HepG2 (cell line): ENCODE measurements at regions not wholly inside any gene's neighbourhood (a gene's known extent, or its start where the extent isn't known, plus 50 kb on each side); places are given as distances from the start of the nearest gene placed in this dataset.

Source experiments
- ATAC-seq: fragments of 200-7000 bp; cut with Tn5 transposase; 3 replicates; pipeline ENCODE4 v1.9.1; 2020; ENCODE audit warnings: mild to moderate bottlenecking, moderate library complexity
- BruUV-seq: library from RNA; stranded (reverse); fragments of 400-500 nt; replicated peaks from 2 replicates; lab custom pipeline; 2021; lab: Mats Ljungman, UMichigan
- CTCF ChIA-PET: fragments of 300-600 bp; formaldehyde crosslinking; extraction: SDS; loops from one replicate; lab custom pipeline; 2021; ENCODE audit warnings: low total read pairs, inconsistent platforms, low intra/inter-chr PET ratio; lab: Yijun Ruan, JAX
- POLR2A ChIA-PET: fragments of 350-600 bp; sonication (Branson Sonifier 250); formaldehyde crosslinking; loops from one replicate; lab custom pipeline; 2020; ENCODE audit warnings: antibody characterized with exemption, inconsistent platforms; lab: Yijun Ruan, JAX
- DNase-seq: peaks from one replicate; pipeline ENCODE4 v3.0.0-alpha.2; 2015; ENCODE audit warnings: low spot score
- FAIRE-seq: peaks from 3 replicates; lab custom pipeline; 2011; peaks lifted over from hg19 to GRCh38; lab: Jason Lieb, UNC
- H2AFZ ChIP-seq: one replicate; pipeline ENCODE4 v1.6.1; 2011; ENCODE audit warnings: low read length, inconsistent platforms
- H3K27ac ChIP-seq: fragments of 300-600 bp; 3 replicates; pipeline ENCODE4 v1.8.0; 2011; ENCODE audit warnings: mixed run types, mild to moderate bottlenecking, mixed read lengths, low read length, inconsistent platforms; ENCODE audit not compliant: insufficient read depth; ENCODE audit errors: extremely low read length
- H3K27me3 ChIP-seq, 2 experiments: fragments of 200-600 bp in 1 of 2; 2 replicates in 1 of 2; 3 replicates in 1 of 2; pipeline versions ENCODE4 v1.6.0 to v1.8.0; 2011; ENCODE audit warnings: low read length in 2 of 2, mild to moderate bottlenecking in 2 of 2, moderate library complexity in 2 of 2, inconsistent platforms in 1 of 2; ENCODE audit not compliant: insufficient read depth in 2 of 2, control insufficient read depth in 1 of 2
- H3K36me3 ChIP-seq, 2 experiments: fragments of 200-600 bp in 1 of 2; replicated peaks in 1 of 2; 2 replicates in 1 of 2; 3 replicates in 1 of 2; pipeline versions ENCODE4 v1.5.1 to v1.8.0; 2011; ENCODE audit warnings: low read length in 2 of 2, inconsistent platforms in 1 of 2; ENCODE audit not compliant: insufficient read depth in 2 of 2, control insufficient read depth in 1 of 2
- H3K4me1 ChIP-seq: 2 replicates; pipeline ENCODE4 v1.5.1; 2012; ENCODE audit warnings: low read length, inconsistent platforms; ENCODE audit not compliant: insufficient read depth
- H3K4me2 ChIP-seq: 2 replicates; pipeline ENCODE4 v1.6.0; 2011; ENCODE audit warnings: low read depth, low read length, inconsistent platforms
- H3K4me3 ChIP-seq, 3 experiments: fragments of 200-600 bp in 1 of 3; sonication (generic), shearing (Covaris generic) in 1 of 3; replicated peaks in 1 of 3; 2 replicates each; pipeline ENCODE4 v1.5.1; 2011 to 2016; ENCODE audit warnings: low read length in 3 of 3, inconsistent platforms in 2 of 3, low read depth in 2 of 3, mild to moderate bottlenecking in 2 of 3, control low read depth in 1 of 3, mixed read lengths in 1 of 3; ENCODE audit not compliant: insufficient read depth in 1 of 3
- H3K79me2 ChIP-seq: one replicate; pipeline ENCODE4 v1.6.1; 2011; ENCODE audit warnings: low read length, inconsistent platforms; ENCODE audit not compliant: insufficient read depth
- H3K9ac ChIP-seq: 2 replicates; pipeline ENCODE4 v1.6.0; 2011; ENCODE audit warnings: mild to moderate bottlenecking, low read depth, low read length, inconsistent platforms; ENCODE audit not compliant: insufficient read depth
- H3K9me3 ChIP-seq: 2 replicates; pipeline ENCODE4 v1.5.1; 2012; ENCODE audit warnings: mild to moderate bottlenecking, low read length
- H4K20me1 ChIP-seq: 2 replicates; pipeline ENCODE4 v1.6.0; 2011; ENCODE audit warnings: inconsistent platforms, mild to moderate bottlenecking, low read length, moderate library complexity; ENCODE audit not compliant: insufficient read depth
- FOSL1 ChIP-seq: sonication (generic); formaldehyde crosslinking; IDR thresholded peaks from 2 replicates; pipeline ENCODE4 v1.9.0; 2021; ENCODE audit warnings: missing genetic modification reagents, borderline replicate concordance
- GPN1 ChIP-seq: sonication (generic); formaldehyde crosslinking; IDR thresholded peaks from 2 replicates; pipeline ENCODE4 v1.5.1; 2020; ENCODE audit warnings: missing genetic modification reagents, borderline replicate concordance
- NFE2L1 ChIP-seq: sonication (generic); formaldehyde crosslinking; IDR thresholded peaks from 2 replicates; pipeline ENCODE4 v1.4.0; 2020; ENCODE audit warnings: missing genetic modification reagents, mild to moderate bottlenecking, borderline replicate concordance
- RXRA ChIP-seq: sonication (generic); formaldehyde crosslinking; IDR thresholded peaks from 2 replicates; pipeline ENCODE4 v1.5.1; 2020; ENCODE audit warnings: missing genetic modification reagents
- TMF1 ChIP-seq: sonication (generic); formaldehyde crosslinking; IDR thresholded peaks from 2 replicates; pipeline ENCODE4 v1.8.1; 2022; ENCODE audit warnings: low read depth, missing genetic modification reagents
- TP53 ChIP-seq: sonication (generic); formaldehyde crosslinking; conservative IDR thresholded peaks from 2 replicates; pipeline ENCODE4 v1.4.0; 2020; ENCODE audit warnings: missing genetic modification reagents
- ZNF124 ChIP-seq: sonication (generic); formaldehyde crosslinking; IDR thresholded peaks from 2 replicates; pipeline ENCODE4 v1.4.0; 2020; ENCODE audit warnings: missing genetic modification reagents
- ZNF296 ChIP-seq: sonication (generic); formaldehyde crosslinking; conservative IDR thresholded peaks from 2 replicates; pipeline ENCODE4 v1.5.0; 2020; ENCODE audit warnings: mild to moderate bottlenecking, missing genetic modification reagents
- ZNF326 ChIP-seq: sonication (generic); formaldehyde crosslinking; IDR thresholded peaks from 2 replicates; pipeline ENCODE4 v1.4.0; 2020; ENCODE audit warnings: missing genetic modification reagents, borderline replicate concordance
- ZNF530 ChIP-seq: sonication (generic); formaldehyde crosslinking; IDR thresholded peaks from 2 replicates; pipeline ENCODE4 v1.5.0; 2020; ENCODE audit warnings: low read depth, mild to moderate bottlenecking, missing genetic modification reagents
- ZNF616 ChIP-seq: sonication (generic); formaldehyde crosslinking; IDR thresholded peaks from 2 replicates; pipeline ENCODE4 v1.5.0; 2020; ENCODE audit warnings: low read depth, mild to moderate bottlenecking, missing genetic modification reagents
- ZNF652 ChIP-seq: IDR thresholded peaks from 2 replicates; pipeline ENCODE4 v1.6.1; 2016; ENCODE audit warnings: low read depth, borderline replicate concordance
- ZNF724P ChIP-seq: sonication (generic); formaldehyde crosslinking; IDR thresholded peaks from 2 replicates; pipeline ENCODE4 v1.8.0; 2022; ENCODE audit warnings: missing genetic modification reagents, borderline replicate concordance
- ZNF775 ChIP-seq: sonication (generic); formaldehyde crosslinking; IDR thresholded peaks from 2 replicates; pipeline ENCODE4 v1.4.0; 2020; ENCODE audit warnings: missing genetic modification reagents, mild to moderate bottlenecking, moderate library complexity, borderline replicate concordance
- ZNF782 ChIP-seq: sonication (generic); formaldehyde crosslinking; IDR thresholded peaks from 2 replicates; pipeline ENCODE4 v1.4.0; 2020; ENCODE audit warnings: missing genetic modification reagents, mild to moderate bottlenecking, borderline replicate concordance
- ZNF839 ChIP-seq: sonication (generic); formaldehyde crosslinking; IDR thresholded peaks from 2 replicates; pipeline ENCODE4 v1.4.0; 2020; ENCODE audit warnings: missing genetic modification reagents, mild to moderate bottlenecking, borderline replicate concordance
- WGBS: methylation state at CpG from one replicate; pipeline ENCODE4 v1.1.6; 2017; ENCODE audit warnings: low lambda C conversion rate; 5-methylcytosine and 5-hydroxymethylcytosine counted together
- in situ Hi-C: cut with HindIII; loops from 2 replicates; pipeline ENCODE4 v1.10.0; 2017; ENCODE audit warnings: low pct_unique_long_range_greater_than_20kb; ENCODE audit not compliant: extremely low pct_ligation_motif_present
- intact Hi-C: fragments of 100-400 bp; cut with micrococcal nuclease; formaldehyde crosslinking; loops from one replicate; pipeline ENCODE4 v1.10.0; 2022; ENCODE audit not compliant: unreplicated experiment
- TF ChIP-seq, protein P1 (sequence below): sonication (generic); formaldehyde crosslinking; IDR thresholded peaks from 2 replicates; pipeline ENCODE4 v1.8.1; 2023; ENCODE audit warnings: missing genetic modification reagents, mild to moderate bottlenecking, borderline replicate concordance
- TF ChIP-seq, protein P2 (sequence below): sonication (generic); formaldehyde crosslinking; IDR thresholded peaks from 2 replicates; pipeline ENCODE4 v1.4.0; 2020; ENCODE audit warnings: missing genetic modification reagents
- TF ChIP-seq, protein P3 (sequence below): sonication (generic); formaldehyde crosslinking; IDR thresholded peaks from 2 replicates; pipeline ENCODE4 v1.5.1; 2020; ENCODE audit warnings: missing genetic modification reagents, mild to moderate bottlenecking, borderline replicate concordance

DNA sequence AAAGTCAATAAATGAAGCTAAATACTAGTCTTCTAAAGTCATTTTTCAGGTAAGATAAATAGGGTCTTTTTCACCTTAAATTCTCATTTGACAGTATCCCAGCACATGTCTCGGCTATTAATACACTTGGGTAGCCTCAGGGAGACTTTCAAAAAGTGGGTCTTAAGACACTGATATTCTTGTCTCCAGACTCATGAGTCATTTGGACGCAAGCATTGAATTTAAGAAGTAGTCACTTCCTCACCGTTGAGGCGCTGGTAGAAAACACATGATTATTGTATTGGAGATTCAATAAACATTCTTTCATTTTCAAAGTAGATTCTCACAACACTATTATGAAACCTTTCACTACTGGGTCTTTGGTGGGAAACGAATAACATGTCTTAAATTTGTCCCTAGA lies 108.9 kb upstream of the SP8 start (continued):
- TF ChIP-seq, protein P1, sequence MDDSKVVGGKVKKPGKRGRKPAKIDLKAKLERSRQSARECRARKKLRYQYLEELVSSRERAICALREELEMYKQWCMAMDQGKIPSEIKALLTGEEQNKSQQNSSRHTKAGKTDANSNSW: no peak
- TF ChIP-seq RXRA (CRISPR knock-in tag): no peak

DNA sequence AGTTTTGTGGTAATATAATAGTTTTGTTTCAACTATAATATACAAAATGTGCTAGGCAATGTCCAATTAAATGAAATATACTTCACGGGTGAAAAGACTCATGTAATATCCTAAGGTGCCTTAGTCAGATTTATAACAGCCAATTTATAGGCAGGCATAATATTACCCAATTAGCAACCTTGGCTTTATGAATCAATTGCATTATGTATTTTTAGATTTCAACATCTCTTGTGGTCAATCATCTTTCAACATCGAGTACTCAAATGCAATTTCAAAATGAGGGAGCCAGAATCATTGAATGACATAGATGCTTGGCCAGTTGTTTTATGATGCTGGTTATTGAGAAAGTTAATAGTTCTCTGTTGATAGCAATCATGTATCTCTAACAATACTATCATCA lies 110.3 kb upstream of the SP8 start:
- ATAC-seq (no peak), FAIRE-seq (no peak), DNase-seq (no peak)
- whole genome bisulfite sequencing: 16% methylated on average over 2 of the region's 2 CpGs
- Histone ChIP-seq H3K27me3 (no peaks in the 10 kb centered on the region), H3K36me3 (no peaks in the 10 kb centered on the region), H3K4me2 (no peak overlapping the region), H3K4me1 (no peaks in the 10 kb centered on the region), H4K20me1 (no peaks in the 10 kb centered on the region), H3K27ac (no peak overlapping the region), H2AFZ (no peak overlapping the region), H3K9me3 (no peaks in the 10 kb centered on the region), H3K4me3 (no peak overlapping the region), H3K9ac (no peak overlapping the region), H3K79me2 (no peaks in the 10 kb centered on the region)
- BruUV-seq: no TSS peak
- intact Hi-C loops (no loop called here), in situ Hi-C loops (no loop called here)
- CTCF ChIA-PET: no interaction called here
- POLR2A ChIA-PET: no interaction called here
- TF ChIP-seq ZNF839 (CRISPR knock-in tag) (no peak), ZNF326 (CRISPR knock-in tag) (no peak), ZNF616 (CRISPR knock-in tag) (no peak), TP53 (CRISPR knock-in tag) (no peak), ZNF724P (no peak), ZNF782 (no peak), ZNF124 (CRISPR knock-in tag) (no peak), GPN1 (CRISPR knock-in tag) (no peak), NFE2L1 (no peak), ZNF296 (CRISPR knock-in tag) (no peak), FOSL1 (CRISPR knock-in tag) (no peak), ZNF530 (no peak), ZNF652 (no peak), TMF1 (CRISPR knock-in tag) (no peak), ZNF775 (no peak)
- TF ChIP-seq, protein P2, sequence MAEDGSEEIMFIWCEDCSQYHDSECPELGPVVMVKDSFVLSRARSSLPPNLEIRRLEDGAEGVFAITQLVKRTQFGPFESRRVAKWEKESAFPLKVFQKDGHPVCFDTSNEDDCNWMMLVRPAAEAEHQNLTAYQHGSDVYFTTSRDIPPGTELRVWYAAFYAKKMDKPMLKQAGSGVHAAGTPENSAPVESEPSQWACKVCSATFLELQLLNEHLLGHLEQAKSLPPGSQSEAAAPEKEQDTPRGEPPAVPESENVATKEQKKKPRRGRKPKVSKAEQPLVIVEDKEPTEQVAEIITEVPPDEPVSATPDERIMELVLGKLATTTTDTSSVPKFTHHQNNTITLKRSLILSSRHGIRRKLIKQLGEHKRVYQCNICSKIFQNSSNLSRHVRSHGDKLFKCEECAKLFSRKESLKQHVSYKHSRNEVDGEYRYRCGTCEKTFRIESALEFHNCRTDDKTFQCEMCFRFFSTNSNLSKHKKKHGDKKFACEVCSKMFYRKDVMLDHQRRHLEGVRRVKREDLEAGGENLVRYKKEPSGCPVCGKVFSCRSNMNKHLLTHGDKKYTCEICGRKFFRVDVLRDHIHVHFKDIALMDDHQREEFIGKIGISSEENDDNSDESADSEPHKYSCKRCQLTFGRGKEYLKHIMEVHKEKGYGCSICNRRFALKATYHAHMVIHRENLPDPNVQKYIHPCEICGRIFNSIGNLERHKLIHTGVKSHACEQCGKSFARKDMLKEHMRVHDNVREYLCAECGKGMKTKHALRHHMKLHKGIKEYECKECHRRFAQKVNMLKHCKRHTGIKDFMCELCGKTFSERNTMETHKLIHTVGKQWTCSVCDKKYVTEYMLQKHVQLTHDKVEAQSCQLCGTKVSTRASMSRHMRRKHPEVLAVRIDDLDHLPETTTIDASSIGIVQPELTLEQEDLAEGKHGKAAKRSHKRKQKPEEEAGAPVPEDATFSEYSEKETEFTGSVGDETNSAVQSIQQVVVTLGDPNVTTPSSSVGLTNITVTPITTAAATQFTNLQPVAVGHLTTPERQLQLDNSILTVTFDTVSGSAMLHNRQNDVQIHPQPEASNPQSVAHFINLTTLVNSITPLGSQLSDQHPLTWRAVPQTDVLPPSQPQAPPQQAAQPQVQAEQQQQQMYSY (CRISPR knock-in tag): no peak
- TF ChIP-seq, protein P3, sequence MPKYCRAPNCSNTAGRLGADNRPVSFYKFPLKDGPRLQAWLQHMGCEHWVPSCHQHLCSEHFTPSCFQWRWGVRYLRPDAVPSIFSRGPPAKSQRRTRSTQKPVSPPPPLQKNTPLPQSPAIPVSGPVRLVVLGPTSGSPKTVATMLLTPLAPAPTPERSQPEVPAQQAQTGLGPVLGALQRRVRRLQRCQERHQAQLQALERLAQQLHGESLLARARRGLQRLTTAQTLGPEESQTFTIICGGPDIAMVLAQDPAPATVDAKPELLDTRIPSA (CRISPR knock-in tag): no peak
